IMR-90 (cell line): ENCODE measurements at regions not wholly inside any gene's neighbourhood (a gene's known extent, or its start where the extent isn't known, plus 50 kb on each side); places are given as distances from the start of the nearest gene placed in this dataset.

Source experiments
- ATAC-seq: fragments of 200-7000 bp; cut with Tn5 transposase; 2 replicates; pipeline ENCODE4 v1.9.1; 2020; ENCODE audit warnings: low read depth, mild to moderate bottlenecking, moderate library complexity
- BruUV-seq: library from RNA; stranded (reverse); fragments of 400-500 nt; replicated peaks from 2 replicates; lab custom pipeline; 2021; lab: Mats Ljungman, UMichigan
- CTCF ChIA-PET: fragments of 300-600 bp; formaldehyde crosslinking; extraction: SDS; loops from one replicate; lab custom pipeline; 2021; ENCODE audit warnings: antibody characterized with exemption; lab: Yijun Ruan, JAX
- POLR2A ChIA-PET: fragments of 300-600 bp; sonication (Branson Sonifier 250); formaldehyde crosslinking; loops from one replicate; lab custom pipeline; 2022; ENCODE audit warnings: antibody characterized with exemption; ENCODE audit not compliant: unreplicated experiment; lab: Charles Lee
- DNase-seq: peaks from one replicate; pipeline ENCODE4 v3.0.0; 2013
- H2AFZ ChIP-seq: replicated peaks from 2 replicates; pipeline ENCODE3; 2013; ENCODE audit warnings: low read length, mild to moderate bottlenecking; ENCODE audit not compliant: poor library complexity
- H2AK5ac ChIP-seq: 2 replicates; pipeline ENCODE4 v1.6.1; 2013; ENCODE audit warnings: low read depth, low read length, inconsistent platforms
- H2AK9ac ChIP-seq: replicated peaks from 2 replicates; pipeline ENCODE3; 2013; ENCODE audit warnings: mild to moderate bottlenecking, low read depth, low read length, moderate library complexity; ENCODE audit not compliant: poor library complexity
- H2BK120ac ChIP-seq: 2 replicates; pipeline ENCODE4 v1.6.1; 2013; ENCODE audit warnings: low read depth, low read length, inconsistent platforms
- H2BK15ac ChIP-seq: 3 replicates; pipeline ENCODE4 v1.6.1; 2013; ENCODE audit warnings: low read depth, low read length, inconsistent platforms
- H2BK20ac ChIP-seq: 2 replicates; pipeline ENCODE4 v1.6.1; 2013; ENCODE audit warnings: low read depth, mild to moderate bottlenecking, inconsistent platforms, low read length, moderate library complexity
- H2BK5ac ChIP-seq: 2 replicates; pipeline ENCODE4 v1.6.1; 2013; ENCODE audit warnings: mild to moderate bottlenecking, low read depth, low read length, inconsistent platforms; ENCODE audit not compliant: poor library complexity, severe bottlenecking
- H3K14ac ChIP-seq: replicated peaks from 2 replicates; pipeline ENCODE4 v1.6.1; 2013; ENCODE audit warnings: low read depth, low read length, inconsistent platforms
- H3K18ac ChIP-seq: 2 replicates; pipeline ENCODE4 v1.6.1; 2013; ENCODE audit warnings: low read depth, low read length, control low read depth
- H3K23ac ChIP-seq: 2 replicates; pipeline ENCODE4 v1.6.1; 2013; ENCODE audit warnings: low read depth, low read length, inconsistent platforms
- H3K27ac ChIP-seq: 2 replicates; pipeline ENCODE4 v1.5.1; 2013; ENCODE audit warnings: mild to moderate bottlenecking, control low read depth, low read length; ENCODE audit not compliant: insufficient read depth
- H3K27me3 ChIP-seq: 2 replicates; pipeline ENCODE4 v1.6.1; 2013; ENCODE audit warnings: low read length; ENCODE audit not compliant: control insufficient read depth, insufficient read depth
- H3K36me3 ChIP-seq: 2 replicates; pipeline ENCODE4 v1.6.1; 2013; ENCODE audit warnings: low read length, mixed read lengths; ENCODE audit not compliant: control insufficient read depth, insufficient read depth
- H3K4ac ChIP-seq: 2 replicates; pipeline ENCODE4 v1.6.1; 2013; ENCODE audit warnings: low read depth, low read length, inconsistent platforms
- H3K4me1 ChIP-seq: 2 replicates; pipeline ENCODE4 v1.6.1; 2013; ENCODE audit warnings: low read length, mixed read lengths; ENCODE audit not compliant: control insufficient read depth, insufficient read depth
- H3K4me2 ChIP-seq: 2 replicates; pipeline ENCODE4 v1.6.1; 2013; ENCODE audit warnings: low read depth, mild to moderate bottlenecking, control low read depth, low read length, moderate library complexity
- H3K4me3 ChIP-seq: 2 replicates; pipeline ENCODE4 v1.5.1; 2013; ENCODE audit warnings: low read depth, mild to moderate bottlenecking, control low read depth, low read length, moderate library complexity; ENCODE audit not compliant: insufficient read depth
- H3K56ac ChIP-seq: 2 replicates; pipeline ENCODE4 v1.6.1; 2013; ENCODE audit warnings: low read length, inconsistent platforms; ENCODE audit not compliant: insufficient read depth; ENCODE audit errors: extremely low read depth
- H3K79me1 ChIP-seq, 2 experiments: 2 replicates each; pipeline ENCODE4 v1.6.1; 2013; ENCODE audit warnings: low read length in 2 of 2, inconsistent platforms in 1 of 2, low read depth in 1 of 2
- H3K9ac ChIP-seq: 2 replicates; pipeline ENCODE4 v1.6.1; 2013; ENCODE audit warnings: low read depth, low read length, control low read depth
- H3K9me1 ChIP-seq: 2 replicates; pipeline ENCODE4 v1.6.1; 2013; ENCODE audit warnings: low read length, inconsistent platforms; ENCODE audit not compliant: insufficient read depth
- H3K9me3 ChIP-seq: 2 replicates; pipeline ENCODE4 v1.6.1; 2013; ENCODE audit warnings: low read length; ENCODE audit not compliant: control insufficient read depth, insufficient read depth
- H4K20me1 ChIP-seq: 2 replicates; pipeline ENCODE4 v1.6.1; 2013; ENCODE audit warnings: low read length, inconsistent platforms; ENCODE audit not compliant: insufficient read depth
- H4K5ac ChIP-seq: 2 replicates; pipeline ENCODE4 v1.6.1; 2013; ENCODE audit warnings: mild to moderate bottlenecking, low read depth, low read length, control low read depth
- H4K8ac ChIP-seq, 2 experiments: 2 replicates each; pipeline ENCODE4 v1.6.1; 2013; ENCODE audit warnings: low read depth in 2 of 2, low read length in 2 of 2, control low read depth in 1 of 2, inconsistent platforms in 1 of 2
- H4K91ac ChIP-seq: 2 replicates; pipeline ENCODE4 v1.6.1; 2013; ENCODE audit warnings: low read depth, low read length, inconsistent platforms; ENCODE audit not compliant: insufficient read depth
- BHLHE40 ChIP-seq: fragments of 150-350 bp; IDR thresholded peaks from 2 replicates; pipeline ENCODE4 v1.6.1; 2016; ENCODE audit warnings: mild to moderate bottlenecking, low read depth, low read length
- CEBPB ChIP-seq: IDR thresholded peaks from 2 replicates; pipeline ENCODE4 v1.6.1; 2012; ENCODE audit warnings: low read depth, low read length, improper control_type of control experiment
- CHD1 ChIP-seq: IDR thresholded peaks from 2 replicates; pipeline ENCODE4 v1.6.1; 2012; ENCODE audit warnings: low read depth, low read length, improper control_type of control experiment
- FOS ChIP-seq: fragments of 150-350 bp; IDR thresholded peaks from 2 replicates; pipeline ENCODE4 v1.6.1; 2016; ENCODE audit warnings: low read depth, low read length
- MAFK ChIP-seq: IDR thresholded peaks from 2 replicates; pipeline ENCODE4 v1.6.1; 2012; ENCODE audit warnings: low read depth, low read length, improper control_type of control experiment
- MAZ ChIP-seq: IDR thresholded peaks from 2 replicates; pipeline ENCODE4 v1.6.1; 2012; ENCODE audit warnings: low read depth, mild to moderate bottlenecking, low read length, improper control_type of control experiment, moderate library complexity, borderline replicate concordance
- MXI1 ChIP-seq: IDR thresholded peaks from 2 replicates; pipeline ENCODE4 v1.6.1; 2012; ENCODE audit warnings: low read depth, mild to moderate bottlenecking, low read length, moderate library complexity, borderline replicate concordance
- NFE2L2 ChIP-seq: fragments of 150-350 bp; IDR thresholded peaks from 2 replicates; pipeline ENCODE4 v1.6.1; 2016; ENCODE audit warnings: low read depth, mild to moderate bottlenecking, low read length
- POLR2A ChIP-seq: IDR thresholded peaks from 2 replicates; pipeline ENCODE4 v1.6.1; 2012; ENCODE audit warnings: mild to moderate bottlenecking, low read depth, low read length
- RAD21 ChIP-seq: IDR thresholded peaks from 2 replicates; pipeline ENCODE4 v1.6.1; 2012; ENCODE audit warnings: low read length, improper control_type of control experiment
- RCOR1 ChIP-seq: IDR thresholded peaks from 2 replicates; pipeline ENCODE4 v1.6.1; 2012; ENCODE audit warnings: mild to moderate bottlenecking, low read length, improper control_type of control experiment; ENCODE audit not compliant: insufficient replicate concordance
- RFX5 ChIP-seq: IDR thresholded peaks from 2 replicates; pipeline ENCODE4 v1.8.0; 2012; ENCODE audit warnings: low read depth, mild to moderate bottlenecking, low read length, moderate library complexity
- SMC3 ChIP-seq: fragments of 150-350 bp; IDR thresholded peaks from 2 replicates; pipeline ENCODE4 v1.6.1; 2016; ENCODE audit warnings: low read depth, mild to moderate bottlenecking, antibody characterized with exemption, low read length, moderate library complexity
- WGBS, 2 experiments: methylation state at CpG; one replicate each; pipeline versions ENCODE4 v1.1.5 to v1.1.7; 2013; ENCODE audit warnings: missing lambda C conversion rate in 2 of 2; ENCODE audit not compliant: insufficient read length in 1 of 2; ENCODE audit errors: extremely low coverage in 2 of 2; 5-methylcytosine and 5-hydroxymethylcytosine counted together
- dilution Hi-C: fragments of 300-500 bp; cut with HindIII; formaldehyde crosslinking; loops from one replicate; pipeline ENCODE4 v1.14.3; 2018; ENCODE audit warnings: low sequenced_read_pairs; ENCODE audit not compliant: unreplicated experiment
- in situ Hi-C: fragments of 300-500 bp; cut with MboI; formaldehyde crosslinking; loops from 3 replicates; pipeline ENCODE4 v1.14.3; 2019; ENCODE audit warnings: low sequenced_read_pairs, inconsistent platforms, mixed read lengths
- intact Hi-C: fragments of 100-400 bp; cut with micrococcal nuclease; formaldehyde crosslinking; loops from 2 replicates; pipeline ENCODE4 v1.10.0; 2022
- TF ChIP-seq, protein P1 (sequence below): conservative IDR thresholded peaks from 2 replicates; pipeline ENCODE4 v1.5.1; 2012; ENCODE audit warnings: mild to moderate bottlenecking, low read depth, low read length, improper control_type of control experiment
- TF ChIP-seq, protein P2 (sequence below): fragments of 150-350 bp; IDR thresholded peaks from 2 replicates; pipeline ENCODE4 v1.6.1; 2016; ENCODE audit warnings: low read depth, mild to moderate bottlenecking, low read length, moderate library complexity, borderline replicate concordance
- TF ChIP-seq, protein P3 (sequence below): fragments of 150-350 bp; IDR thresholded peaks from 2 replicates; pipeline ENCODE4 v1.6.1; 2017; ENCODE audit warnings: mild to moderate bottlenecking, antibody characterized with exemption, low read length, low read depth

DNA sequence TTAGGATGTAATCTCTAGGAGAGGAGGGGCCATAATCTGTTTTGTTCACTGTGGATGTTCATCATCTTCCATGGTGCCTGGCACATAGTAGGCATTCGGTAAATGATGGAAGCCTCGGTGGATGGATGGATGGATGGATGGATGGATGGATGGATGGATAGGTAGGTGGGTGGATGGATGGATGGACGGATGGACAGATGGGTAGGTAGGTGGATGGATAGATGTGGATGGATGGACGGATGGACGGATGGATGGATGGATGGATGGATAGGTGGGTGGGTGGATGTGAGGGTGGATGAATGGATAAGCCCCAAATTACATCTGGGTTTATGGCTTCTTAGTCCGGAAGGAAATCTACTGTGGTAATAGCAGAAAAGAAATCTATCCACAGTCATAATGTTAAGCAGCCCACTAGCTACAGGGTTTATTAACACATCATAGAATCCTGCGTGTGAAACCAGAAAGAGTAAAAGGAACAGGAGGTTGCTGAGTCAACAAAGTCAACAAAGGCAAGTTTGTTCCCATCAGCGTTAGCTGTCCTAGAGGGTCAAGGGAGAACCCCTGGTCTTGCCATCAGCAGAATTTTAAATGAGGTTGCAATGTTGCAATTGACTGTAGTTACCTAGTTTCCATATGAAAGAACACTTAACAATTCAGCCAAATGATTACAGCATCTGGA lies 82.8 kb downstream of the C11orf91 start:
- dilution Hi-C loops, result no loop called here
- WGBS, 2 experiments, result 97% methylated on average over 3 of the region's 8 CpGs; no CpG with 5 or more reads in 1 of the 2 experiments

More for the DNA sequence above, 82.8 kb downstream of the C11orf91 start:
- Histone ChIP-seq H2AK5ac (no peak overlapping the region), H3K9me3 (no peaks in the 10 kb centered on the region), H3K14ac (no peak overlapping the region), H2BK15ac (no peak overlapping the region), H3K36me3 (no peaks in the 10 kb centered on the region), H3K4me3 (no peak overlapping the region), H2AK9ac (no peak overlapping the region), H2AFZ (no peak overlapping the region), H3K27me3 (no peaks in the 10 kb centered on the region), H4K20me1 (no peaks in the 10 kb centered on the region), H4K5ac (no peak overlapping the region), H3K4me1 (peaks cover 6% of the 10 kb centered on the region), H3K9ac (no peak overlapping the region), H2BK5ac (no peak overlapping the region), H4K8ac (no peak overlapping the region), H3K4ac (no peak overlapping the region), H3K18ac (no peak overlapping the region), H3K27ac (no peak overlapping the region), H3K23ac (no peak overlapping the region), H2BK120ac (no peak overlapping the region), H4K91ac (no peak overlapping the region), H2BK20ac (no peak overlapping the region), H3K4me2 (no peak overlapping the region), H3K56ac (no peak overlapping the region), H3K79me1 (no peaks in the 10 kb centered on the region; a peak in 1 of 4 replicates), H3K9me1 (peaks cover 5% of the 10 kb centered on the region)
- intact Hi-C loops (no loop called here), in situ Hi-C loops (no loop called here)
- DNase-seq (no peak), ATAC-seq (no peak)
- TF ChIP-seq CEBPB (no peak), BHLHE40 (no peak), MAZ (no peak), FOS (no peak), RAD21 (no peak), RFX5 (no peak), SMC3 (no peak), NFE2L2 (no peak), MAFK (no peak), CHD1 (no peak), POLR2A (no peak), MXI1 (no peak), RCOR1 (no peak)
- TF ChIP-seq, protein P1, sequence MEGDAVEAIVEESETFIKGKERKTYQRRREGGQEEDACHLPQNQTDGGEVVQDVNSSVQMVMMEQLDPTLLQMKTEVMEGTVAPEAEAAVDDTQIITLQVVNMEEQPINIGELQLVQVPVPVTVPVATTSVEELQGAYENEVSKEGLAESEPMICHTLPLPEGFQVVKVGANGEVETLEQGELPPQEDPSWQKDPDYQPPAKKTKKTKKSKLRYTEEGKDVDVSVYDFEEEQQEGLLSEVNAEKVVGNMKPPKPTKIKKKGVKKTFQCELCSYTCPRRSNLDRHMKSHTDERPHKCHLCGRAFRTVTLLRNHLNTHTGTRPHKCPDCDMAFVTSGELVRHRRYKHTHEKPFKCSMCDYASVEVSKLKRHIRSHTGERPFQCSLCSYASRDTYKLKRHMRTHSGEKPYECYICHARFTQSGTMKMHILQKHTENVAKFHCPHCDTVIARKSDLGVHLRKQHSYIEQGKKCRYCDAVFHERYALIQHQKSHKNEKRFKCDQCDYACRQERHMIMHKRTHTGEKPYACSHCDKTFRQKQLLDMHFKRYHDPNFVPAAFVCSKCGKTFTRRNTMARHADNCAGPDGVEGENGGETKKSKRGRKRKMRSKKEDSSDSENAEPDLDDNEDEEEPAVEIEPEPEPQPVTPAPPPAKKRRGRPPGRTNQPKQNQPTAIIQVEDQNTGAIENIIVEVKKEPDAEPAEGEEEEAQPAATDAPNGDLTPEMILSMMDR, result no peak
- TF ChIP-seq, protein P2, sequence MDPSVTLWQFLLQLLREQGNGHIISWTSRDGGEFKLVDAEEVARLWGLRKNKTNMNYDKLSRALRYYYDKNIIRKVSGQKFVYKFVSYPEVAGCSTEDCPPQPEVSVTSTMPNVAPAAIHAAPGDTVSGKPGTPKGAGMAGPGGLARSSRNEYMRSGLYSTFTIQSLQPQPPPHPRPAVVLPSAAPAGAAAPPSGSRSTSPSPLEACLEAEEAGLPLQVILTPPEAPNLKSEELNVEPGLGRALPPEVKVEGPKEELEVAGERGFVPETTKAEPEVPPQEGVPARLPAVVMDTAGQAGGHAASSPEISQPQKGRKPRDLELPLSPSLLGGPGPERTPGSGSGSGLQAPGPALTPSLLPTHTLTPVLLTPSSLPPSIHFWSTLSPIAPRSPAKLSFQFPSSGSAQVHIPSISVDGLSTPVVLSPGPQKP, result no peak
- TF ChIP-seq, protein P3, sequence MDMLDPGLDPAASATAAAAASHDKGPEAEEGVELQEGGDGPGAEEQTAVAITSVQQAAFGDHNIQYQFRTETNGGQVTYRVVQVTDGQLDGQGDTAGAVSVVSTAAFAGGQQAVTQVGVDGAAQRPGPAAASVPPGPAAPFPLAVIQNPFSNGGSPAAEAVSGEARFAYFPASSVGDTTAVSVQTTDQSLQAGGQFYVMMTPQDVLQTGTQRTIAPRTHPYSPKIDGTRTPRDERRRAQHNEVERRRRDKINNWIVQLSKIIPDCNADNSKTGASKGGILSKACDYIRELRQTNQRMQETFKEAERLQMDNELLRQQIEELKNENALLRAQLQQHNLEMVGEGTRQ, result no peak
- no TSS peak for BruUV-seq
- ChIA-PET CTCF (interaction anchor here (0.6 kb wide), 2 partner anchors 18 to 1196 kb away, joined by 5 to 10 read pairs; no protein-coding TSS in a partner anchor), POLR2A (no interaction called here)
